PC-3 (cell line): ENCODE measurements at regions not wholly inside any gene's neighbourhood (a gene's known extent, or its start where the extent isn't known, plus 50 kb on each side); places are given as distances from the start of the nearest gene placed in this dataset.

Experiments used
- ATAC-seq: fragments of 200-7000 bp; cut with Tn5 transposase; 2 replicates; pipeline ENCODE4 v1.9.1; 2020; ENCODE audit warnings: mild to moderate bottlenecking, moderate library complexity
- BruUV-seq: library from RNA; stranded (reverse); fragments of 400-500 nt; replicated peaks from 2 replicates; lab custom pipeline; 2021; lab: Mats Ljungman, UMichigan
- CTCF ChIA-PET: fragments of 300-600 bp; sonication (Branson Sonifier 250); formaldehyde crosslinking; loops from one replicate; lab custom pipeline; 2022; ENCODE audit warnings: antibody characterized with exemption; lab: Charles Lee
- POLR2A ChIA-PET: fragments of 300-600 bp; sonication (Branson Sonifier 250); formaldehyde crosslinking; loops from one replicate; lab custom pipeline; 2022; ENCODE audit warnings: antibody characterized with exemption; ENCODE audit not compliant: unreplicated experiment; lab: Charles Lee
- DNase-seq: peaks from one replicate; pipeline ENCODE4 v3.0.0-alpha.2; 2015
- H2AFZ ChIP-seq: fragments of 300-600 bp; sonication (generic); 2 replicates; pipeline ENCODE4 v1.6.0; 2016; ENCODE audit warnings: antibody characterized with exemption, low read length
- H3F3A ChIP-seq: fragments of 300-600 bp; sonication (generic); one replicate; pipeline ENCODE4 v1.6.0; 2017; ENCODE audit warnings: antibody characterized with exemption, low read length, control low read depth, mild to moderate bottlenecking; ENCODE audit not compliant: unreplicated experiment
- H3K27ac ChIP-seq: fragments of 300-600 bp; sonication (generic); 2 replicates; pipeline ENCODE4 v1.5.1; 2016; ENCODE audit warnings: mild to moderate bottlenecking, low read length
- H3K27me3 ChIP-seq: fragments of 300-600 bp; sonication (generic); 2 replicates; pipeline ENCODE4 v1.6.1; 2016; ENCODE audit warnings: low read length, mixed read lengths
- H3K36me3 ChIP-seq: fragments of 300-600 bp; sonication (generic); 2 replicates; pipeline ENCODE4 v1.6.1; 2016; ENCODE audit warnings: low read depth, mixed run types, low read length, mixed read lengths
- H3K4me1 ChIP-seq: fragments of 300-600 bp; sonication (generic); 2 replicates; pipeline ENCODE4 v1.5.1; 2016; ENCODE audit warnings: low read length; ENCODE audit not compliant: insufficient read depth
- H3K4me2 ChIP-seq: fragments of 300-600 bp; sonication (generic); 2 replicates; pipeline ENCODE4 v1.6.0; 2016; ENCODE audit warnings: low read length
- H3K4me3 ChIP-seq: fragments of 300-600 bp; sonication (generic); 2 replicates; pipeline ENCODE4 v1.5.1; 2016; ENCODE audit warnings: mild to moderate bottlenecking, low read length, mixed read lengths
- H3K79me2 ChIP-seq: fragments of 300-600 bp; sonication (generic); 2 replicates; pipeline ENCODE4 v1.6.1; 2017; ENCODE audit warnings: low read length, mixed read lengths
- H3K9ac ChIP-seq: fragments of 300-600 bp; sonication (generic); 2 replicates; pipeline ENCODE4 v1.6.0; 2016; ENCODE audit warnings: mild to moderate bottlenecking, low read length
- H3K9me2 ChIP-seq: fragments of 300-600 bp; sonication (generic); replicated peaks from 2 replicates; pipeline ENCODE4 v1.6.1; 2016; ENCODE audit warnings: mixed run types, low read length, mixed read lengths
- H3K9me3 ChIP-seq: fragments of 300-600 bp; sonication (generic); 2 replicates; pipeline ENCODE4 v1.6.1; 2016; ENCODE audit warnings: low read length, mixed read lengths
- H4K20me1 ChIP-seq: fragments of 300-600 bp; sonication (generic); 2 replicates; pipeline ENCODE4 v1.6.1; 2016; ENCODE audit warnings: low read length, mixed read lengths
- EZH2 ChIP-seq: fragments of 300-600 bp; sonication (generic); IDR thresholded peaks from one replicate; pipeline ENCODE4 v1.6.1; 2017; ENCODE audit warnings: antibody characterized with exemption, mild to moderate bottlenecking, low read length; ENCODE audit not compliant: unreplicated experiment
- EZH2phosphoT487 ChIP-seq: fragments of 300-600 bp; sonication (generic); IDR thresholded peaks from 2 replicates; pipeline ENCODE4 v1.6.1; 2018; ENCODE audit warnings: mild to moderate bottlenecking, antibody characterized with exemption, low read length, borderline replicate concordance
- intact Hi-C: fragments of 100-400 bp; cut with micrococcal nuclease; formaldehyde crosslinking; loops from 2 replicates; pipeline ENCODE4 v1.9.0; 2023
- TF ChIP-seq, protein P1 (sequence below): fragments of 300-600 bp; sonication (generic); conservative IDR thresholded peaks from 2 replicates; pipeline ENCODE4 v1.5.1; 2017; ENCODE audit warnings: antibody characterized with exemption, low read depth, mild to moderate bottlenecking, low read length

DNA sequence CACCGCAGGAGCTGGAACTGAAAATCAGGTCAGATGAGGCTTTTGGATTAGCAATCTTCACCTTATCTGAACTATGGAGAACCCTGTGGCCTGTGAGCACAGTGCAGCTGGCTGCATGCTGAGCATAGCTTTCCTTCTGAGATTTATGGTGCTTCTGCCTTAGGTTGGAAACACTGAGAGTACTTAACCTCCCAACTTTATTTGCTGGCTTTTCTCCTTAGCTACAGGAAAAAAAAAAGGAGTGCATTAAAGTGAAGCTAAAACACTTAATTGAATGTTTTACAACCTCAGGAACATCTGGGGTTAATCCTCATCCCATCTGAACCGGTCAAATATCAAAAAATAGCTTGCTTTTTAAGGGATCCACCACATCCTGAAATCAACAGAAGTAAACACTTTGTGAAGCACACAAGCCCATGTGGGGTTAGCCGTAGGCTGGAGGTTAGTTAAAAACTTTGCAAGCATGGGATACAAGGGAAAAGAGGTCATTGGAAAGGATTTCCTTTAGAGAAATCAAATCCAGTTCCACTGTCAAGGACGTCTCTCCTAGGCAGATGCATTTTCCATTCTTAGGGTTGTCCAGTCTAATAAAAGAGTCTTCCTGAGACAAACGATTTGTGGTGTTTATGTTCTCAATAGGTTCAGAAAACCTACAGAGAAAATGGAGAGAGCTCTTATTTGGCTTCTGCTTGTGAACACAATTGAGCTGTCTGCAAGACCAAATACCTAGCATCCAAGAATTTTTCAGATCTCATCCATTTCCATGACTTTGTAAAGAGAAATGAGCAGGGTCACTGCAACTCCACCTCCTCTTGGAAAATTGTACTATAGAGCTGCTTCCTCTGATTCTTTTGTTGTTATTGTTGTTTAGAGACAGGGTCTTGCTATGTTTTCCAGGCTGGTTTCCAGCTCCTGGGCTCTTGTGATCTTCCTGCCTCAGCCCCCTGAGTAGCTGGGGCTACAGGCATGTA, 470.4 kb upstream of the IGFBP3 start:
- Histone ChIP-seq H3K4me3 (no peak overlapping the region), H3K9me2 (no peaks in the 10 kb centered on the region), H3K27ac (no peak overlapping the region), H4K20me1 (no peaks in the 10 kb centered on the region), H3K9ac (no peak overlapping the region), H3K79me2 (no peaks in the 10 kb centered on the region), H3F3A (peaks cover under 1% of the 10 kb centered on the region), H3K4me2 (no peak overlapping the region), H2AFZ (no peak overlapping the region), H3K36me3 (no peaks in the 10 kb centered on the region), H3K27me3 (no peaks in the 10 kb centered on the region), H3K4me1 (peaks cover 8% of the 10 kb centered on the region), H3K9me3 (no peaks in the 10 kb centered on the region)
- no peak for ATAC-seq
- TF ChIP-seq EZH2: no peak
- no peak for TF ChIP-seq EZH2phosphoT487
- TF ChIP-seq, protein P1, sequence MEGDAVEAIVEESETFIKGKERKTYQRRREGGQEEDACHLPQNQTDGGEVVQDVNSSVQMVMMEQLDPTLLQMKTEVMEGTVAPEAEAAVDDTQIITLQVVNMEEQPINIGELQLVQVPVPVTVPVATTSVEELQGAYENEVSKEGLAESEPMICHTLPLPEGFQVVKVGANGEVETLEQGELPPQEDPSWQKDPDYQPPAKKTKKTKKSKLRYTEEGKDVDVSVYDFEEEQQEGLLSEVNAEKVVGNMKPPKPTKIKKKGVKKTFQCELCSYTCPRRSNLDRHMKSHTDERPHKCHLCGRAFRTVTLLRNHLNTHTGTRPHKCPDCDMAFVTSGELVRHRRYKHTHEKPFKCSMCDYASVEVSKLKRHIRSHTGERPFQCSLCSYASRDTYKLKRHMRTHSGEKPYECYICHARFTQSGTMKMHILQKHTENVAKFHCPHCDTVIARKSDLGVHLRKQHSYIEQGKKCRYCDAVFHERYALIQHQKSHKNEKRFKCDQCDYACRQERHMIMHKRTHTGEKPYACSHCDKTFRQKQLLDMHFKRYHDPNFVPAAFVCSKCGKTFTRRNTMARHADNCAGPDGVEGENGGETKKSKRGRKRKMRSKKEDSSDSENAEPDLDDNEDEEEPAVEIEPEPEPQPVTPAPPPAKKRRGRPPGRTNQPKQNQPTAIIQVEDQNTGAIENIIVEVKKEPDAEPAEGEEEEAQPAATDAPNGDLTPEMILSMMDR: no peak
- intact Hi-C loops: no loop called here
- ChIA-PET CTCF (no interaction called here), POLR2A (no interaction called here)
- BruUV-seq: no TSS peak
- DNase-seq: no peak

DNA sequence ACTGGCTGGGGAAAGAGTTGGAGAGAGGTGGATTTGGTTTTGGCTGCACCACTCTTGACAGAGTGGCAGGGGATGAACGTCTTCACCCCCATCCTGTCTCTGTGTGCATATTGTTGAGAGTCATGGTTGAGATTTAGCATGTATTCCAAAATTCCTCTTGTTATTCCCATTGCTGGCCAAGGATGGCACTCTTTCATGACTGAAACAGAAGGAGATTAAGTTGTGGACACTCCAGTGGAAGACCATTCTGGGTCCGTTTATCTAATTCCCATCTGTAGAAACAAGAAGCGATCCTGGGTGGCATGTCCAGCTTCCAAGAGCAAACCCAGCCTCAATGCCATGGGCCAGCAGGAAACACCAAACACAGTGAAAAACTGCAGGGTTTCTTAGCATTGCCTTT, 469.0 kb upstream of the IGFBP3 start:
- CTCF ChIA-PET: no interaction called here
- TF ChIP-seq, protein P1: no peak
- no peak for TF ChIP-seq EZH2phosphoT487
- TF ChIP-seq EZH2: no peak

DNA sequence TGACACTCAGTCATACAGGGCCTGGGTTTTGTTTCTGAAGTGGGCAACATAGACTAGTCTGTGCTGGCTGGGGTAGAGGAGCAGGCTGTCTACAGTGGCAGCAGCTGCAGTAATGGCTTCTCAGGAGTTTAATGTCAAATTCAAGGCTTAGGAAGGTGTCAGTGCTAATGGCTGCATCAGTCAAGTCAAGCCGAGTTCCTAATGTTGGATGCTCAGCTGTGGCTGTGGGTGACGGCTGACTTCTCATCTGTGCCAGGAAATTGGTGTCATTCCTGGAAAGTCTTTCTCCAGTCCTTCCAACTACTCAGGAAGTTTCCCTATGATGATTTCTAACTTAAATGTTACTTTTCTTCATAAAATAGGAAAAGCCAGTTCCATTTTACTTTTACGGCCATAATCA, 468.1 kb upstream of the IGFBP3 start:
- intact Hi-C loops: loop anchor here (5.0 kb wide), 2 partner anchors 98 to 363 kb away; no protein-coding TSS in a partner anchor
- no TSS peak for BruUV-seq
- no peaks in the 10 kb centered on the region for H3K9me2 ChIP-seq
- H3K4me3 ChIP-seq: no peak overlapping the region
- H3F3A ChIP-seq: peaks cover 11% of the 10 kb centered on the region
- no peaks in the 10 kb centered on the region for H3K27me3 ChIP-seq
- no peaks in the 10 kb centered on the region for H3K9me3 ChIP-seq
- H3K9ac ChIP-seq: no peak overlapping the region
- H2AFZ ChIP-seq: no peak overlapping the region
- no peaks in the 10 kb centered on the region for H3K36me3 ChIP-seq
- POLR2A ChIA-PET: no interaction called here
- peaks cover 23% of the 10 kb centered on the region for H3K4me1 ChIP-seq
- TF ChIP-seq, protein P1: no peak
- TF ChIP-seq EZH2phosphoT487: no peak
- TF ChIP-seq EZH2: no peak
- H3K27ac ChIP-seq: no peak overlapping the region
- no peak for DNase-seq
- H3K79me2 ChIP-seq: no peaks in the 10 kb centered on the region
- H3K4me2 ChIP-seq: no peak overlapping the region
- H4K20me1 ChIP-seq: no peaks in the 10 kb centered on the region
- ATAC-seq: no peak
- CTCF ChIA-PET: no interaction called here

More for the DNA sequence above, 469.0 kb upstream of the IGFBP3 start:
- Histone ChIP-seq H3K4me3 (no peak overlapping the region), H3K79me2 (no peaks in the 10 kb centered on the region), H3F3A (peaks cover 9% of the 10 kb centered on the region), H3K4me1 (peaks cover 18% of the 10 kb centered on the region), H2AFZ (no peak overlapping the region), H3K36me3 (no peaks in the 10 kb centered on the region), H3K9me2 (no peaks in the 10 kb centered on the region), H3K27me3 (no peaks in the 10 kb centered on the region), H3K27ac (no peak overlapping the region), H4K20me1 (no peaks in the 10 kb centered on the region), H3K9ac (no peak overlapping the region), H3K4me2 (no peak overlapping the region), H3K9me3 (no peaks in the 10 kb centered on the region)
- no TSS peak for BruUV-seq
- no peak for ATAC-seq
- no peak for DNase-seq
- POLR2A ChIA-PET: no interaction called here
- intact Hi-C loops: no loop called here
